IMR-90 (cell line): ENCODE measurements at regions not wholly inside any gene's neighbourhood (a gene's known extent, or its start where the extent isn't known, plus 50 kb on each side); places are given as distances from the start of the nearest gene placed in this dataset.

Experiments
- ATAC-seq: fragments of 200-7000 bp; cut with Tn5 transposase; 2 replicates; pipeline ENCODE4 v1.9.1; 2020; ENCODE audit warnings: low read depth, mild to moderate bottlenecking, moderate library complexity
- BruUV-seq: library from RNA; stranded (reverse); fragments of 400-500 nt; replicated peaks from 2 replicates; lab custom pipeline; 2021; lab: Mats Ljungman, UMichigan
- CTCF ChIA-PET: fragments of 300-600 bp; formaldehyde crosslinking; extraction: SDS; loops from one replicate; lab custom pipeline; 2021; ENCODE audit warnings: antibody characterized with exemption; lab: Yijun Ruan, JAX
- POLR2A ChIA-PET: fragments of 300-600 bp; sonication (Branson Sonifier 250); formaldehyde crosslinking; loops from one replicate; lab custom pipeline; 2022; ENCODE audit warnings: antibody characterized with exemption; ENCODE audit not compliant: unreplicated experiment; lab: Charles Lee
- DNase-seq: peaks from one replicate; pipeline ENCODE4 v3.0.0; 2013
- H2AFZ ChIP-seq: replicated peaks from 2 replicates; pipeline ENCODE3; 2013; ENCODE audit warnings: low read length, mild to moderate bottlenecking; ENCODE audit not compliant: poor library complexity
- H2AK5ac ChIP-seq: 2 replicates; pipeline ENCODE4 v1.6.1; 2013; ENCODE audit warnings: low read depth, low read length, inconsistent platforms
- H2AK9ac ChIP-seq: replicated peaks from 2 replicates; pipeline ENCODE3; 2013; ENCODE audit warnings: mild to moderate bottlenecking, low read depth, low read length, moderate library complexity; ENCODE audit not compliant: poor library complexity
- H2BK120ac ChIP-seq: 2 replicates; pipeline ENCODE4 v1.6.1; 2013; ENCODE audit warnings: low read depth, low read length, inconsistent platforms
- H2BK15ac ChIP-seq: 3 replicates; pipeline ENCODE4 v1.6.1; 2013; ENCODE audit warnings: low read depth, low read length, inconsistent platforms
- H2BK20ac ChIP-seq: 2 replicates; pipeline ENCODE4 v1.6.1; 2013; ENCODE audit warnings: low read depth, mild to moderate bottlenecking, inconsistent platforms, low read length, moderate library complexity
- H2BK5ac ChIP-seq: 2 replicates; pipeline ENCODE4 v1.6.1; 2013; ENCODE audit warnings: mild to moderate bottlenecking, low read depth, low read length, inconsistent platforms; ENCODE audit not compliant: poor library complexity, severe bottlenecking
- H3K14ac ChIP-seq: replicated peaks from 2 replicates; pipeline ENCODE4 v1.6.1; 2013; ENCODE audit warnings: low read depth, low read length, inconsistent platforms
- H3K18ac ChIP-seq: 2 replicates; pipeline ENCODE4 v1.6.1; 2013; ENCODE audit warnings: low read depth, low read length, control low read depth
- H3K23ac ChIP-seq: 2 replicates; pipeline ENCODE4 v1.6.1; 2013; ENCODE audit warnings: low read depth, low read length, inconsistent platforms
- H3K27ac ChIP-seq: 2 replicates; pipeline ENCODE4 v1.5.1; 2013; ENCODE audit warnings: mild to moderate bottlenecking, control low read depth, low read length; ENCODE audit not compliant: insufficient read depth
- H3K27me3 ChIP-seq: 2 replicates; pipeline ENCODE4 v1.6.1; 2013; ENCODE audit warnings: low read length; ENCODE audit not compliant: control insufficient read depth, insufficient read depth
- H3K36me3 ChIP-seq: 2 replicates; pipeline ENCODE4 v1.6.1; 2013; ENCODE audit warnings: low read length, mixed read lengths; ENCODE audit not compliant: control insufficient read depth, insufficient read depth
- H3K4ac ChIP-seq: 2 replicates; pipeline ENCODE4 v1.6.1; 2013; ENCODE audit warnings: low read depth, low read length, inconsistent platforms
- H3K4me1 ChIP-seq: 2 replicates; pipeline ENCODE4 v1.6.1; 2013; ENCODE audit warnings: low read length, mixed read lengths; ENCODE audit not compliant: control insufficient read depth, insufficient read depth
- H3K4me2 ChIP-seq: 2 replicates; pipeline ENCODE4 v1.6.1; 2013; ENCODE audit warnings: low read depth, mild to moderate bottlenecking, control low read depth, low read length, moderate library complexity
- H3K4me3 ChIP-seq: 2 replicates; pipeline ENCODE4 v1.5.1; 2013; ENCODE audit warnings: low read depth, mild to moderate bottlenecking, control low read depth, low read length, moderate library complexity; ENCODE audit not compliant: insufficient read depth
- H3K56ac ChIP-seq: 2 replicates; pipeline ENCODE4 v1.6.1; 2013; ENCODE audit warnings: low read length, inconsistent platforms; ENCODE audit not compliant: insufficient read depth; ENCODE audit errors: extremely low read depth
- H3K79me1 ChIP-seq, 2 experiments: 2 replicates each; pipeline ENCODE4 v1.6.1; 2013; ENCODE audit warnings: low read length in 2 of 2, inconsistent platforms in 1 of 2, low read depth in 1 of 2
- H3K9ac ChIP-seq: 2 replicates; pipeline ENCODE4 v1.6.1; 2013; ENCODE audit warnings: low read depth, low read length, control low read depth
- H3K9me1 ChIP-seq: 2 replicates; pipeline ENCODE4 v1.6.1; 2013; ENCODE audit warnings: low read length, inconsistent platforms; ENCODE audit not compliant: insufficient read depth
- H3K9me3 ChIP-seq: 2 replicates; pipeline ENCODE4 v1.6.1; 2013; ENCODE audit warnings: low read length; ENCODE audit not compliant: control insufficient read depth, insufficient read depth
- H4K20me1 ChIP-seq: 2 replicates; pipeline ENCODE4 v1.6.1; 2013; ENCODE audit warnings: low read length, inconsistent platforms; ENCODE audit not compliant: insufficient read depth
- H4K5ac ChIP-seq: 2 replicates; pipeline ENCODE4 v1.6.1; 2013; ENCODE audit warnings: mild to moderate bottlenecking, low read depth, low read length, control low read depth
- H4K8ac ChIP-seq, 2 experiments: 2 replicates each; pipeline ENCODE4 v1.6.1; 2013; ENCODE audit warnings: low read depth in 2 of 2, low read length in 2 of 2, control low read depth in 1 of 2, inconsistent platforms in 1 of 2
- H4K91ac ChIP-seq: 2 replicates; pipeline ENCODE4 v1.6.1; 2013; ENCODE audit warnings: low read depth, low read length, inconsistent platforms; ENCODE audit not compliant: insufficient read depth
- BHLHE40 ChIP-seq: fragments of 150-350 bp; IDR thresholded peaks from 2 replicates; pipeline ENCODE4 v1.6.1; 2016; ENCODE audit warnings: mild to moderate bottlenecking, low read depth, low read length
- FOS ChIP-seq: fragments of 150-350 bp; IDR thresholded peaks from 2 replicates; pipeline ENCODE4 v1.6.1; 2016; ENCODE audit warnings: low read depth, low read length
- MAFK ChIP-seq: IDR thresholded peaks from 2 replicates; pipeline ENCODE4 v1.6.1; 2012; ENCODE audit warnings: low read depth, low read length, improper control_type of control experiment
- RCOR1 ChIP-seq: IDR thresholded peaks from 2 replicates; pipeline ENCODE4 v1.6.1; 2012; ENCODE audit warnings: mild to moderate bottlenecking, low read length, improper control_type of control experiment; ENCODE audit not compliant: insufficient replicate concordance
- WGBS, 2 experiments: methylation state at CpG; one replicate each; pipeline versions ENCODE4 v1.1.5 to v1.1.7; 2013; ENCODE audit warnings: missing lambda C conversion rate in 2 of 2; ENCODE audit not compliant: insufficient read length in 1 of 2; ENCODE audit errors: extremely low coverage in 2 of 2; 5-methylcytosine and 5-hydroxymethylcytosine counted together
- dilution Hi-C: fragments of 300-500 bp; cut with HindIII; formaldehyde crosslinking; loops from one replicate; pipeline ENCODE4 v1.14.3; 2018; ENCODE audit warnings: low sequenced_read_pairs; ENCODE audit not compliant: unreplicated experiment
- in situ Hi-C: fragments of 300-500 bp; cut with MboI; formaldehyde crosslinking; loops from 3 replicates; pipeline ENCODE4 v1.14.3; 2019; ENCODE audit warnings: low sequenced_read_pairs, inconsistent platforms, mixed read lengths
- intact Hi-C: fragments of 100-400 bp; cut with micrococcal nuclease; formaldehyde crosslinking; loops from 2 replicates; pipeline ENCODE4 v1.10.0; 2022
- TF ChIP-seq, protein P1 (sequence below): conservative IDR thresholded peaks from 2 replicates; pipeline ENCODE4 v1.5.1; 2012; ENCODE audit warnings: mild to moderate bottlenecking, low read depth, low read length, improper control_type of control experiment
- TF ChIP-seq, protein P2 (sequence below): fragments of 150-350 bp; IDR thresholded peaks from 2 replicates; pipeline ENCODE4 v1.6.1; 2017; ENCODE audit warnings: mild to moderate bottlenecking, antibody characterized with exemption, low read length, low read depth

DNA sequence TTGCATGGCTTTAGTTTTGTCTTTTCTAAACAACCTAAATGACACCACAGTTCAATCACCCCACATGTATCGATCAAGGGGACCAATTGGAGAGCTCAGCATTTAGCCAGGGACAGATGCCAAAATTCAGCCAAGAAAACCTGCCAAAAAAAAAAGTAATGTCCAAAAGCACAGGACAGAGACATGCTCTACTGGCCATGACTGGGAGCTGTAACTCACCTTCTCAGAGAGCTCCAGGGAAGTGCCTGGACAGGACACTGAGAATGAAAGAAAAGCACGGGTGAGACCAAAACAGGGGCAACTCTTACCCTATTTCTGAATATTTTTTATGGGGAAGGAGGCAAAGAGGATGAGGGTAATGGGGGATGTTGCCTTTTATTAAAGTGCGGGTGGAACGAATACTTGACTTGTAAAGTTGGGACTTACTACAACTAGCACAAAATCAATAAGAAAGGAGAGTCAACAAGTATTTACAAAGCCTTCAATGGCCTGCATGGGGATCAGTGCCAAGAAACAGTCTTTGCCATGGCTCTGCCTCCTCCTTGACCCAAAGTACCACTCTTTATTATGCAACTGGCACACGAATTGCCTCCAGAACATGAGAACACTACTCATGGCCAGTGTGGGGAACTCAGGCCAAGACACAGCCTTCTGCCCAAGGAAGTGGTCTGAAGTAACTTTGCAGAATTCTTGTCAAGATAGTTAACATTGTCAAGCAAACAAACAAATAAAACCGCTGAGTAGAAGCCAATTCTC, 72.9 kb upstream of the HK2 start:
- no peaks in the 10 kb centered on the region for H4K20me1 ChIP-seq
- H3K36me3 ChIP-seq = no peaks in the 10 kb centered on the region
- no peak overlapping the region for H4K8ac ChIP-seq
- H2AK9ac ChIP-seq = no peak overlapping the region
- H2BK15ac ChIP-seq = peak overlapping the region; percentile 4; the same call in 2 of the 3 replicates
- H3K4me3 ChIP-seq = no peak overlapping the region
- H3K4me2 ChIP-seq = no peak overlapping the region
- H3K4ac ChIP-seq = peak overlapping the region; percentile 52
- POLR2A ChIA-PET = no interaction called here
- no CpG with 5 or more reads among the region's 6 CpGs for WGBS, 2 experiments
- peak overlapping the region; percentile 20; the same call in 1 of the 2 replicates for H4K5ac ChIP-seq
- H2BK5ac ChIP-seq = no peak overlapping the region
- dilution Hi-C loops = no loop called here
- H3K27me3 ChIP-seq = no peaks in the 10 kb centered on the region
- peak overlapping the region; percentile 5; the same call in 1 of the 2 replicates for H3K14ac ChIP-seq
- CTCF ChIA-PET = no interaction called here
- H3K9ac ChIP-seq = no peak overlapping the region
- H2BK120ac ChIP-seq = 0 out of 2 replicates have a peak overlapping the region, but pooled peaks have one; percentile 30
- peak overlapping the region; percentile 60 for H2BK20ac ChIP-seq
- H3K4me1 ChIP-seq = peaks cover 14% of the 10 kb centered on the region
- peaks cover 17% of the 10 kb centered on the region for H3K9me1 ChIP-seq
- no peak for ATAC-seq
- DNase-seq = no peak
- TF ChIP-seq, protein P1, sequence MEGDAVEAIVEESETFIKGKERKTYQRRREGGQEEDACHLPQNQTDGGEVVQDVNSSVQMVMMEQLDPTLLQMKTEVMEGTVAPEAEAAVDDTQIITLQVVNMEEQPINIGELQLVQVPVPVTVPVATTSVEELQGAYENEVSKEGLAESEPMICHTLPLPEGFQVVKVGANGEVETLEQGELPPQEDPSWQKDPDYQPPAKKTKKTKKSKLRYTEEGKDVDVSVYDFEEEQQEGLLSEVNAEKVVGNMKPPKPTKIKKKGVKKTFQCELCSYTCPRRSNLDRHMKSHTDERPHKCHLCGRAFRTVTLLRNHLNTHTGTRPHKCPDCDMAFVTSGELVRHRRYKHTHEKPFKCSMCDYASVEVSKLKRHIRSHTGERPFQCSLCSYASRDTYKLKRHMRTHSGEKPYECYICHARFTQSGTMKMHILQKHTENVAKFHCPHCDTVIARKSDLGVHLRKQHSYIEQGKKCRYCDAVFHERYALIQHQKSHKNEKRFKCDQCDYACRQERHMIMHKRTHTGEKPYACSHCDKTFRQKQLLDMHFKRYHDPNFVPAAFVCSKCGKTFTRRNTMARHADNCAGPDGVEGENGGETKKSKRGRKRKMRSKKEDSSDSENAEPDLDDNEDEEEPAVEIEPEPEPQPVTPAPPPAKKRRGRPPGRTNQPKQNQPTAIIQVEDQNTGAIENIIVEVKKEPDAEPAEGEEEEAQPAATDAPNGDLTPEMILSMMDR = no peak
- TF ChIP-seq MAFK (no peak), BHLHE40 (no peak), FOS (no peak), RCOR1 (no peak)
- TF ChIP-seq, protein P2, sequence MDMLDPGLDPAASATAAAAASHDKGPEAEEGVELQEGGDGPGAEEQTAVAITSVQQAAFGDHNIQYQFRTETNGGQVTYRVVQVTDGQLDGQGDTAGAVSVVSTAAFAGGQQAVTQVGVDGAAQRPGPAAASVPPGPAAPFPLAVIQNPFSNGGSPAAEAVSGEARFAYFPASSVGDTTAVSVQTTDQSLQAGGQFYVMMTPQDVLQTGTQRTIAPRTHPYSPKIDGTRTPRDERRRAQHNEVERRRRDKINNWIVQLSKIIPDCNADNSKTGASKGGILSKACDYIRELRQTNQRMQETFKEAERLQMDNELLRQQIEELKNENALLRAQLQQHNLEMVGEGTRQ = no peak
- no peak overlapping the region for H3K27ac ChIP-seq
- H2AFZ ChIP-seq = no peak overlapping the region
- peaks cover 7% of the 10 kb centered on the region for H3K9me3 ChIP-seq
- H3K18ac ChIP-seq = peak overlapping the region; percentile 20; the same call in 1 of the 2 replicates
- H3K79me1 ChIP-seq = no peaks in the 10 kb centered on the region
- BruUV-seq = no TSS peak
- no peak overlapping the region for H3K56ac ChIP-seq
- intact Hi-C loops = no loop called here
- 0 out of 2 replicates have a peak overlapping the region, but pooled peaks have one; percentile 27 for H4K91ac ChIP-seq
- in situ Hi-C loops = no loop called here
- peak overlapping the region; percentile 77 for H2AK5ac ChIP-seq
- H3K23ac ChIP-seq = no peak overlapping the region; the same call in 1 of the 2 replicates
